GM12801 (cell line): ENCODE measurements at regions not wholly inside any gene's neighbourhood (a gene's known extent, or its start where the extent isn't known, plus 50 kb on each side); places are given as distances from the start of the nearest gene placed in this dataset.

Source experiments
- TF ChIP-seq, protein P1 (sequence below): IDR thresholded peaks from one replicate; pipeline ENCODE4 v1.5.1; 2011; ENCODE audit warnings: control low read depth; ENCODE audit not compliant: insufficient read length; ENCODE audit errors: extremely low read depth

DNA sequence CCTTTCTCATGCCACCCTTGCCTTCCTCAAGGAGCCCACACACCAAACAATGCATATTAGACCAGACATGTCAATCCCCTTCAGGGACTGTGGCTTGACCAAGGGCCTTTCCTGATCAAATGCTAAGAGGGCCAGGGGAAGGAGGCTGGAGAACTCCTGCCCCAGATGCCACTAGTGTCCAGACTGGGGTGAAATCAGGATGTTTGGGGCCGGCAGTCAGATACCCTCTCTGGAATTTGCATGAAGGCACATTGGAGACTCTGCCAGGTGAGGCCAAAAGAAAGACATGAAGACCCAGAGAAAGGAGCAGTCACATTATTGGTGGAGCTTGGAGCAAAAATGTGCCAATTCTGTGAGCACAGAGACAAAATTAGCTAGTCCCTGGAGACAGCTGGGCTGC lies 154.1 kb downstream of the TLE3 start:
- TF ChIP-seq, protein P1, sequence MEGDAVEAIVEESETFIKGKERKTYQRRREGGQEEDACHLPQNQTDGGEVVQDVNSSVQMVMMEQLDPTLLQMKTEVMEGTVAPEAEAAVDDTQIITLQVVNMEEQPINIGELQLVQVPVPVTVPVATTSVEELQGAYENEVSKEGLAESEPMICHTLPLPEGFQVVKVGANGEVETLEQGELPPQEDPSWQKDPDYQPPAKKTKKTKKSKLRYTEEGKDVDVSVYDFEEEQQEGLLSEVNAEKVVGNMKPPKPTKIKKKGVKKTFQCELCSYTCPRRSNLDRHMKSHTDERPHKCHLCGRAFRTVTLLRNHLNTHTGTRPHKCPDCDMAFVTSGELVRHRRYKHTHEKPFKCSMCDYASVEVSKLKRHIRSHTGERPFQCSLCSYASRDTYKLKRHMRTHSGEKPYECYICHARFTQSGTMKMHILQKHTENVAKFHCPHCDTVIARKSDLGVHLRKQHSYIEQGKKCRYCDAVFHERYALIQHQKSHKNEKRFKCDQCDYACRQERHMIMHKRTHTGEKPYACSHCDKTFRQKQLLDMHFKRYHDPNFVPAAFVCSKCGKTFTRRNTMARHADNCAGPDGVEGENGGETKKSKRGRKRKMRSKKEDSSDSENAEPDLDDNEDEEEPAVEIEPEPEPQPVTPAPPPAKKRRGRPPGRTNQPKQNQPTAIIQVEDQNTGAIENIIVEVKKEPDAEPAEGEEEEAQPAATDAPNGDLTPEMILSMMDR = no peak

DNA sequence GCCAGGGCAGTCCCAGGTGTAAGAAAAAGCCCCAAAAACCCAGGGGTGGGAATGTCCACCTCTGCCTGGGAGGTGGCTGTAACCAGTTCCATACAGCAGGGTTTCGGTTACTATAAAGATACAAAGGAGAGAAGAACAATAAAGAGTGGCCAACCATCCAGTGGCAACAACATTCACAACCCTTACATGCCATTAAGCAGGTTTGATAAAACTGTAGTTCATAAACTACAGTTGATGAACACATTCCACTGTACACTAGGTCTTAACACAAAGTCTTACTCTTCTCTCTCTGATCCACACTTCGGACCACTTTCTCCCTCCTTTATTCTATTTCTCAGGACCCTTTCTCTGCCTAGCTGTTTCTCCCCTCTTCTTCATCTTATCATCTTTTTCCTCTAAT lies 152.0 kb downstream of the TLE3 start:
- TF ChIP-seq, protein P1 = no peak

DNA sequence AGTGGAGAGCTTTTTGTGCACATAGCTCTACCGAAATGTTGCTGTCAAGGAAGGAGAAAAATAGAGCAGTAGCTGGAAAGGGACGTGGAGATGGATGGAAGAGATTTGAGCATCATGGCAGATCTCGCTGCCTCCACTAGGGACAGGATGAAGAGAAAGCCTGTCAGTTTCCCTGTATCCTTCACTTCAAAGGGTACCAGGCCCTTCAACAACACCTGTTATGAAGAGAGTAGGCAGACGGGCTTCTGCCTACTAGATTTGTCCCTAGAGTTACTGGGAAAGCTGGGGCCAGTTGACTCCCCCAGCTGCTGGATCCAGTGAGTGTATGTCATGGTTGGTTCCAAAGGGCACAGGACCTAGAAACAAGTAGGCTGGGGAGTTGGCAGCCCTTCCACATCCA lies 150.8 kb downstream of the TLE3 start:
- TF ChIP-seq, protein P1 = no peak

DNA sequence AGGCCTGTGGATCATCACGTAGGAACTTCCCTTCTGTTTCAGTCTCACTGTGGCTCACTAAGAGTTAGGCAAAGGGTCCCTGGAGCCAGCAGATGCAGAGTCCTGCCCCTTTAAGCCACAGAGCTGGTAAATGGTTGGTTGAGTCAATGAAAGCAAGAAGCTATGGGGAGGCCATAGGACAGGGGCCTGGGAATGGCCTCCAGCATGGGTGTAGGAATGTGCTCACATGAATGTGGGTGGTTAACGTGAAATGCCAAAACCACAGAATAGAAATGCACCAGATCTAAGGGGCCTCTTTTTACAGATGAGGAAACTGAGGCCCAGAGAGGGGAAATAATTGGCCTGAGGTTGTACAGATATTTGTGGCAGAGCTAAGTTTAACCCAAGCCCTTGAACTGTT lies 150.3 kb downstream of the TLE3 start:
- TF ChIP-seq, protein P1 = no peak

DNA sequence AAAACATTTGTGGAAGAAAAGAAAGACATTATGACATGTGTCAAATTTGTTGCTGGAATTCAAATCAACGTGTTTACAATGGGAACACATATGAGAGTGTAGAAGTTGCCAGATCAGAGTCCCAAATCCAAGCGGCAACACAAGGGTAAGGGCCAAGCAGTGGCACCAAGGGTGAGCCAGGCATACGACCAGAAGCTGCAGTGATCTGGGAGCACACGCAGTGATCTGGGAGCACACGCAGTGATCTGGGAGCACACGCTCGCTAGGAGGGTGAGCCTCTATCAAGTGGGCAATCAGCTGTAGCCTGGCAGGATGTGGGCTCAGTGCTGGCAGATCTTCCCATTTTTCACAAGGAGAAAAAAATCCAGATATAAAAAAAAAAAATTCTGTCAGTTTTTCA lies 148.2 kb downstream of the TLE3 start:
- TF ChIP-seq, protein P1 = no peak

DNA sequence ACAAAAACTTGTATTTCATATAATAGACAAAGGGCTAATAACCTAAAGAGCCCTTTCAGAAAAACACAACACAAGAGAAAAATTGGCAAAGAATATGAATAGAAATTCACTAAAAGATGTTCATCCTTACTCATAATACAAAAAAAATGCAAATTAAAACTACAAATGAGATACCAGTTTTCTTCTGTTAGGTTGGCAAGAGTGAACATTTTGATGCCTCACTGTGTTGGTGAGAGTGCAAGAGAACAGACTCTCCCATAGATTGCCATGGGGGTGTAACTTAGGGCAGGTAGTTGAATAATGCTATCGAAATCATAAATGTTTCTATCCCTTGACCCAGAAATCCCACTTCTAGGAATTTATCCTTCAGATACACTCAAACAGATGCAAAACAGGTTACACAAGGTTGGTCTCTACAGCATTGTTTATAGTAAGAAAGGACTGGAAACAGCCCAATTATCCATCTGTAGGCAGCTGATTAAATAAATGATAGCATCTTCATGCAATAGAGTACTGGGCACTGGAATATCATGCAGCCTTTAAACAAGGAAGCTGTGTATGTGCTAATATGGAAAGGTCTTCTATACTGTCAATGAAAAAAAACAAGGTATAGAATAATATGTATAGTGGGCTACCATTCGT lies 146.3 kb downstream of the TLE3 start:
- TF ChIP-seq, protein P1 = no peak

DNA sequence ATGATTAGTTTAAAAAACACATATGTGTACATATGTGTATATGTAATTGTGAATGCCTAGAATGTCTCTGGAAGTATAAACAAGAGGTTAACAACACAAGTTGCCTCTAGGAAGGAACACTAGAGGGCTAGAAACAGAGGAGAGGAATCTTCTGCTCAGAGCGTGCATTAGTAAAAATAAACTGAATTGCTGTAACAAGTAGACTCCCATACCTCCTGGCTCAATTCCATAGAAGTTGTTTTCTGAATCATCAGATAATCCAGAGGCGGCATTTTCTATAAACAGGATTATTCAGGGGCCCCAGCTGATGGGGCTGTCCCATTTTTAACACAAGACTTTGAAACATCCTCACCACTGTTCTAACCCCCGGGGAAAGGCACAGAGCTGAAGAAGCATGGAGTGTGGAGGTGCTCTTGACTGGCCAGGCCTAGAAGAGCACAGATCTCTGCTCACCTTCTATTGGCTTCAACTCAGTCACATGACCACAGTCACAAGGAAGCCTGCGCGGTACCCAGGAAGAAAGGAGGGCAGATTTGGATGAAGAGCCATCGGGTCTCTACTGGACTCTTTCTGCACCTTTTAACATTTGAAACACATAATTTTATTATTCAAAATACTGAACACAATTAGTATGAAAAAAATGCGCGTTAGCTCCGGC lies 145.7 kb downstream of the TLE3 start:
- TF ChIP-seq, protein P1 = no peak
